Epithelial cell of proximal tubule (primary cell): ENCODE measurements at regions not wholly inside any gene's neighbourhood (a gene's known extent, or its start where the extent isn't known, plus 50 kb on each side); places are given as distances from the start of the nearest gene placed in this dataset.
A peak's percentile ranks its signal among the peaks of the same experiment; 100 is the strongest.

Experiments
- DNase-seq: peaks from one replicate; pipeline ENCODE4 v3.0.0-alpha.2; 2011; ENCODE audit warnings: low read depth
- H3K4me3 ChIP-seq: 2 replicates; pipeline ENCODE4 v1.5.1; 2011; ENCODE audit warnings: low read depth, mild to moderate bottlenecking, low read length
- CTCF ChIP-seq: conservative IDR thresholded peaks from 2 replicates; pipeline ENCODE4 v1.5.1; 2012; ENCODE audit warnings: low read depth, mild to moderate bottlenecking, low read length

DNA sequence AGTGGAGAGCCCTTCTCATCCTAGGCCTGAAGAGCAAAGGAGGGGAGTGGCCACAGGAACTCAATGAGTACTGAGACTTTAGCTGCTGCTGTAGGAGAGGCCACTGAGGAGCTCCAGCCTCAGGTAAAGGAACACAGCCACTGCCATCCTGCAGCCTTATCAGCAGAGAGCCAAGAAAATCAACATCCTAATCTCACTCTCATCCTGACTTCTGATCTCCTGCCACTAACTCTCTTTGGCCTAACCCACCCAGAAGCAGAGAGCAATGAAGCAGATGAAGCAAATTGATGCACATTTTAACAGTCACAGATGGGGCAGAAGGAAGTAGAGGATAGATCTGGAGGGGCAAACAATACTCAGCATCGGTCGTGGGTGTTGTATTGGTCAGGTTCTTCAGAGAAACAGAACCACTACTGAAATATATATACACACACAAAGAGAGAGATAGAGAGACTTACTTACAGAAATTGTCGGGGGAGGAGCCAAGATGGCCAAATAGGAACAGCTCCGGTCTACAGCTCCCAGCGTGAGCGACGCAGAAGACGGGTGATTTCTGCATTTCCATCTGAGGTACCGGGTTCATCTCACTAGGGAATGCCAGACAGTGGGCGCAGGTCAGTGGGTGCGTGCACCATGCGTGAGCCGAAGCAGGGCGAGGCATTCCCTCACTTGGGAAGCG lies 297.6 kb downstream of the MTERF1 start:
- TF ChIP-seq CTCF, result no peak
- H3K4me3 ChIP-seq, result no peak overlapping the region
- no peak for DNase-seq

- no peak for DNase-seq
- no peak for TF ChIP-seq CTCF
Observed at GRCh38 chr7:91596287-91596686, 284.2 kb downstream of the MTERF1 start.

GRCh38 chr7:91598791-91599190 lies 281.7 kb downstream of the MTERF1 start:
- no peak for TF ChIP-seq CTCF
- no peak for DNase-seq
- H3K4me3 ChIP-seq, result no peak overlapping the region

More at GRCh38 chr7:91596287-91596686, 284.2 kb downstream of the MTERF1 start:
- no peak overlapping the region for H3K4me3 ChIP-seq

DNA sequence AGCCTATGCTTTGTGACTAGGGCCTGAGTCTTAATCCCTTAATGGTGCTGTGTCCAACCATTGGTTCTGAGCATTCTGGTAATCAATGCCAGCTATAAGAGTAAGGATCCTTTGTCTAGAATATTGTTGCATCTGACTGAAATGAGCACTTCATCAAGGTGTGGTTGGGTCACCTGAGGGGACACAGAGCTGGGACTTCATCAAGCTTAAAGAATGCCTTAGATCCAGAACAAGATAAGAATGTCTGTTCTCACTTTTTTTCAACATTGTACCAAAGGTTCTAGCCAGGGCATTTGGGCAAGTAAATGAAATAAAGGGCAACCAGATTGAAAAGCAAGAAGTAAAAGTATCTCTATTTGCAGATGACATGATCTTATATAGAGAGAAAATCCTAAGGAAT lies 280.4 kb downstream of the MTERF1 start:
- TF ChIP-seq CTCF, result no peak
- DNase-seq, result no peak
- no peak overlapping the region for H3K4me3 ChIP-seq

GRCh38 chr7:91603707-91604106 lies 276.8 kb downstream of the MTERF1 start:
- no peak for DNase-seq
- TF ChIP-seq CTCF, result no peak
- H3K4me3 ChIP-seq, result no peak overlapping the region

- TF ChIP-seq CTCF, result no peak
- H3K4me3 ChIP-seq, result no peak overlapping the region
- no peak for DNase-seq
Observed at GRCh38 chr7:91608606-91609005, 271.9 kb downstream of the MTERF1 start.

DNA sequence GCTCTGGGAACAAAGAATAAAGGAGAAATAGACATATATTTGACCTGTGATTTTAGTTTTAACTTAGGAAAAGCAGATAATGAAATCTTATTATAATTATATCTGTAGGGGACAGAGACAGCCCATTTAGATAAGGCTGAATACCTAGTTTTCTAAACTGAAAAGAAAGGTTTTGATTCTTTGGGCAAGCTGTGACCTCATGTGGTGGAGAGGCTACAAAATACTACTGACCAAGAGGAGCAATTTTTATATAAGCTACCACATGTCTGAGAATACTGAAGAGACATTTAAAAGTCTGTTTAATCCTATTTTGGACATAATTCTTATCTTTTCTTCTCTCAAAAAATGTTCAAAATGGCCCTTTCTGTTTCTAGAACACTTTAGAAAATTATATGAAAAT lies 271.0 kb downstream of the MTERF1 start:
- no peak for DNase-seq
- no peak overlapping the region for H3K4me3 ChIP-seq
- TF ChIP-seq CTCF, result peak; percentile 20
